K562 (cell line): ENCODE measurements at regions not wholly inside any gene's neighbourhood (a gene's known extent, or its start where the extent isn't known, plus 50 kb on each side); places are given as distances from the start of the nearest gene placed in this dataset.

Experiments
- CREB1 ChIP-seq, 2 experiments: sonication (generic) in 1 of 2; formaldehyde crosslinking in 1 of 2; IDR thresholded peaks; 2 replicates each; pipeline versions ENCODE4 v1.6.1 to v1.8.0; 2012 to 2022; ENCODE audit warnings: inconsistent platforms in 1 of 2, mild to moderate bottlenecking in 1 of 2, missing genetic modification reagents in 1 of 2, moderate library complexity in 1 of 2
- ELF1 ChIP-seq: fragments of 200-800 bp; sonication (Bioruptor generic); IDR thresholded peaks from 2 replicates; pipeline ENCODE4 v1.6.1; 2016; ENCODE audit warnings: missing genetic modification characterization, missing compliant biosample characterization
- HNRNPH1 ChIP-seq: fragments of 200-400 bp; formaldehyde crosslinking; optimal IDR thresholded peaks from 2 replicates; pipeline ENCODE3; 2017; ENCODE audit warnings: low read depth, mild to moderate bottlenecking, low read length, moderate library complexity
- JUNB ChIP-seq: fragments of 450-650 bp; formaldehyde crosslinking; conservative IDR thresholded peaks from 2 replicates; pipeline ENCODE4 v1.4.0; 2020; ENCODE audit warnings: mild to moderate bottlenecking
- NFATC3 ChIP-seq: fragments of 450-650 bp; IDR thresholded peaks from 2 replicates; pipeline ENCODE4 v1.6.1; 2017; ENCODE audit warnings: mild to moderate bottlenecking
- ZC3H4 ChIP-seq: sonication (generic); formaldehyde crosslinking; IDR thresholded peaks from 2 replicates; pipeline ENCODE4 v1.9.0; 2021; ENCODE audit warnings: missing genetic modification reagents, borderline replicate concordance
- ZNF274 ChIP-seq: IDR thresholded peaks from 2 replicates; pipeline ENCODE4 v1.6.1; 2011; ENCODE audit warnings: low read depth, mild to moderate bottlenecking, low read length, moderate library complexity, borderline replicate concordance
- TF ChIP-seq, protein P1 (sequence below): fragments of 250-450 bp; sonication (Bioruptor Pico); IDR thresholded peaks from 2 replicates; pipeline ENCODE4 v1.5.0; 2020; ENCODE audit warnings: mild to moderate bottlenecking, borderline replicate concordance
- TF ChIP-seq, protein P2 (sequence below): fragments of 150-350 bp; IDR thresholded peaks from 2 replicates; pipeline ENCODE4 v1.6.1; 2014; ENCODE audit warnings: low read depth, mild to moderate bottlenecking, low read length, borderline replicate concordance
- TF ChIP-seq, protein P3 (sequence below): IDR thresholded peaks from 2 replicates; pipeline ENCODE4 v1.6.1; 2016; ENCODE audit warnings: missing genetic modification characterization, missing compliant biosample characterization

DNA sequence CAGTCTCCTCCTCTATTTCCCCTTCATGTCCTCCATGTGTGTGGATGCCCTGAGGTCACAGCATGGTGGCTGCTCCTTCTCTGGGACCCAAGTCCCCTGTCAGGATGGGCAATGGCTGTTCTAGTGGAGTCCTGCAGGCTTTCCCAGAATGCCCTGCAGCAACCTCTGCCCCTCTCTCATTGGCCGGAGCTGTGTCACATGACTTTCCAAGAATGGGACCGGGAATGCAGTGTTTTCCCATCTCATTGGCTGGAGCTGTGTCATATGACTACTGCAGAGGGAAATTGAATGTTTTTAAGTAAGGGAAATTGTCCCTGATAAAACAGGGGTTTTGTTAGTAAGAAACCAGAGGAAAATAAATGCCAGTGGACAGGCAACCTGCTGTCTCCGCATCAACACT is 365.9 kb downstream of the PTPRU start:
- TF ChIP-seq ELF1 (tag), result no peak
- TF ChIP-seq JUNB (CRISPR knock-in tag), result no peak
- TF ChIP-seq HNRNPH1, result no peak
- no peak for TF ChIP-seq CREB1 (IDR thresholded peaks at IDR 0.05)
- TF ChIP-seq CREB1 (CRISPR knock-in tag; IDR thresholded peaks at IDR 0.05), result no peak
- TF ChIP-seq NFATC3, result no peak
- no peak for TF ChIP-seq ZNF274
- no peak for TF ChIP-seq ZC3H4
- TF ChIP-seq, protein P1, sequence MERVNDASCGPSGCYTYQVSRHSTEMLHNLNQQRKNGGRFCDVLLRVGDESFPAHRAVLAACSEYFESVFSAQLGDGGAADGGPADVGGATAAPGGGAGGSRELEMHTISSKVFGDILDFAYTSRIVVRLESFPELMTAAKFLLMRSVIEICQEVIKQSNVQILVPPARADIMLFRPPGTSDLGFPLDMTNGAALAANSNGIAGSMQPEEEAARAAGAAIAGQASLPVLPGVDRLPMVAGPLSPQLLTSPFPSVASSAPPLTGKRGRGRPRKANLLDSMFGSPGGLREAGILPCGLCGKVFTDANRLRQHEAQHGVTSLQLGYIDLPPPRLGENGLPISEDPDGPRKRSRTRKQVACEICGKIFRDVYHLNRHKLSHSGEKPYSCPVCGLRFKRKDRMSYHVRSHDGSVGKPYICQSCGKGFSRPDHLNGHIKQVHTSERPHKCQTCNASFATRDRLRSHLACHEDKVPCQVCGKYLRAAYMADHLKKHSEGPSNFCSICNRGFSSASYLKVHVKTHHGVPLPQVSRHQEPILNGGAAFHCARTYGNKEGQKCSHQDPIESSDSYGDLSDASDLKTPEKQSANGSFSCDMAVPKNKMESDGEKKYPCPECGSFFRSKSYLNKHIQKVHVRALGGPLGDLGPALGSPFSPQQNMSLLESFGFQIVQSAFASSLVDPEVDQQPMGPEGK, result no peak
- TF ChIP-seq, protein P2, sequence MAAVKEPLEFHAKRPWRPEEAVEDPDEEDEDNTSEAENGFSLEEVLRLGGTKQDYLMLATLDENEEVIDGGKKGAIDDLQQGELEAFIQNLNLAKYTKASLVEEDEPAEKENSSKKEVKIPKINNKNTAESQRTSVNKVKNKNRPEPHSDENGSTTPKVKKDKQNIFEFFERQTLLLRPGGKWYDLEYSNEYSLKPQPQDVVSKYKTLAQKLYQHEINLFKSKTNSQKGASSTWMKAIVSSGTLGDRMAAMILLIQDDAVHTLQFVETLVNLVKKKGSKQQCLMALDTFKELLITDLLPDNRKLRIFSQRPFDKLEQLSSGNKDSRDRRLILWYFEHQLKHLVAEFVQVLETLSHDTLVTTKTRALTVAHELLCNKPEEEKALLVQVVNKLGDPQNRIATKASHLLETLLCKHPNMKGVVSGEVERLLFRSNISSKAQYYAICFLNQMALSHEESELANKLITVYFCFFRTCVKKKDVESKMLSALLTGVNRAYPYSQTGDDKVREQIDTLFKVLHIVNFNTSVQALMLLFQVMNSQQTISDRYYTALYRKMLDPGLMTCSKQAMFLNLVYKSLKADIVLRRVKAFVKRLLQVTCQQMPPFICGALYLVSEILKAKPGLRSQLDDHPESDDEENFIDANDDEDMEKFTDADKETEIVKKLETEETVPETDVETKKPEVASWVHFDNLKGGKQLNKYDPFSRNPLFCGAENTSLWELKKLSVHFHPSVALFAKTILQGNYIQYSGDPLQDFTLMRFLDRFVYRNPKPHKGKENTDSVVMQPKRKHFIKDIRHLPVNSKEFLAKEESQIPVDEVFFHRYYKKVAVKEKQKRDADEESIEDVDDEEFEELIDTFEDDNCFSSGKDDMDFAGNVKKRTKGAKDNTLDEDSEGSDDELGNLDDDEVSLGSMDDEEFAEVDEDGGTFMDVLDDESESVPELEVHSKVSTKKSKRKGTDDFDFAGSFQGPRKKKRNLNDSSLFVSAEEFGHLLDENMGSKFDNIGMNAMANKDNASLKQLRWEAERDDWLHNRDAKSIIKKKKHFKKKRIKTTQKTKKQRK, result no peak
- TF ChIP-seq, protein P3, sequence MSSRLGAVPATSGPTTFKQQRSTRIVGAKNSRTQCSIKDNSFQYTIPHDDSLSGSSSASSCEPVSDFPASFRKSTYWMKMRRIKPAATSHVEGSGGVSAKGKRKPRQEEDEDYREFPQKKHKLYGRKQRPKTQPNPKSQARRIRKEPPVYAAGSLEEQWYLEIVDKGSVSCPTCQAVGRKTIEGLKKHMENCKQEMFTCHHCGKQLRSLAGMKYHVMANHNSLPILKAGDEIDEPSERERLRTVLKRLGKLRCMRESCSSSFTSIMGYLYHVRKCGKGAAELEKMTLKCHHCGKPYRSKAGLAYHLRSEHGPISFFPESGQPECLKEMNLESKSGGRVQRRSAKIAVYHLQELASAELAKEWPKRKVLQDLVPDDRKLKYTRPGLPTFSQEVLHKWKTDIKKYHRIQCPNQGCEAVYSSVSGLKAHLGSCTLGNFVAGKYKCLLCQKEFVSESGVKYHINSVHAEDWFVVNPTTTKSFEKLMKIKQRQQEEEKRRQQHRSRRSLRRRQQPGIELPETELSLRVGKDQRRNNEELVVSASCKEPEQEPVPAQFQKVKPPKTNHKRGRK (tag), result no peak
